HG03025 (cell line): ENCODE measurements at regions not wholly inside any gene's neighbourhood (a gene's known extent, or its start where the extent isn't known, plus 50 kb on each side); places are given as distances from the start of the nearest gene placed in this dataset.
A peak's percentile ranks its signal among the peaks of the same experiment; 100 is the strongest.

Experiments
- ATAC-seq: cut with Tn5 transposase; IDR thresholded peaks from one replicate; pipeline ENCODE4 v1.9.1; 2021; ENCODE audit warnings: mild to moderate bottlenecking, moderate library complexity; ENCODE audit not compliant: unreplicated experiment, low FRiP score

DNA sequence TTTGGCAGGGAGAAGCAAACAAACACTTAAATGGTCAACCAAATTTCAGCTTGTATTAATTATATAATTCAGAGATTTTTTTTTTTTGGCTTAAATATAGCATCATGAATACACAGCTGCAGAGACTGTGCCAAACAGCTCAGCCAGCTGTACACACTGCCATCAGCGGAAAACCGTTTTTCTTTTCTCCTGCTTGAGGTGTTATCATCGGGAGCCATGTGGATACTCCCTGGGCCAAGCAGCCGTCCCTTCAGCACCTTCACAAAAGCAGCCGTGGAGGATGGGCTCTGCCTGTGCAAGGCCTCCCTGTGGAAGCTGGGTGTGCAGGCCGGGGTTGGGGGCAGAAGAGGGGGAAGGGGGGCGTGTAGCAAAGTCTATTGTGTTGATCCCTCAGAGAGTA lies 85.0 kb downstream of the NUF2 start:
- no peak for ATAC-seq

DNA sequence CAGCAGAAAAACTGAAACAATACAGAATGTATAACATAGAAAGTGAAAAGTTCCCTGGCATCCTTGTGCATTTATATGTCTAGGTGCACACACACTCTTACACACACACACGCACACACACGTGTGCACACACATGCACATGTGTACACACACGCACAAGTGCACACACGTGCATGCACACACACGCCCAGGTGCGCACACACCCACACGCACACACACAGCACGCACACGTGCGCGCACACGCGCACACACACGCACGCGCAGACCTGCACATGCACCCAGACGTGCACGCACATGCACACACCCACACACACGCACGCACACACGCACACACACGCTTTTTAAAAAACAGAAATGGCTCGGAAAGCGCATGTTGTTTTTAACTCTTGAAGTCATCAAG lies 86.5 kb downstream of the NUF2 start:
- ATAC-seq = no peak

DNA sequence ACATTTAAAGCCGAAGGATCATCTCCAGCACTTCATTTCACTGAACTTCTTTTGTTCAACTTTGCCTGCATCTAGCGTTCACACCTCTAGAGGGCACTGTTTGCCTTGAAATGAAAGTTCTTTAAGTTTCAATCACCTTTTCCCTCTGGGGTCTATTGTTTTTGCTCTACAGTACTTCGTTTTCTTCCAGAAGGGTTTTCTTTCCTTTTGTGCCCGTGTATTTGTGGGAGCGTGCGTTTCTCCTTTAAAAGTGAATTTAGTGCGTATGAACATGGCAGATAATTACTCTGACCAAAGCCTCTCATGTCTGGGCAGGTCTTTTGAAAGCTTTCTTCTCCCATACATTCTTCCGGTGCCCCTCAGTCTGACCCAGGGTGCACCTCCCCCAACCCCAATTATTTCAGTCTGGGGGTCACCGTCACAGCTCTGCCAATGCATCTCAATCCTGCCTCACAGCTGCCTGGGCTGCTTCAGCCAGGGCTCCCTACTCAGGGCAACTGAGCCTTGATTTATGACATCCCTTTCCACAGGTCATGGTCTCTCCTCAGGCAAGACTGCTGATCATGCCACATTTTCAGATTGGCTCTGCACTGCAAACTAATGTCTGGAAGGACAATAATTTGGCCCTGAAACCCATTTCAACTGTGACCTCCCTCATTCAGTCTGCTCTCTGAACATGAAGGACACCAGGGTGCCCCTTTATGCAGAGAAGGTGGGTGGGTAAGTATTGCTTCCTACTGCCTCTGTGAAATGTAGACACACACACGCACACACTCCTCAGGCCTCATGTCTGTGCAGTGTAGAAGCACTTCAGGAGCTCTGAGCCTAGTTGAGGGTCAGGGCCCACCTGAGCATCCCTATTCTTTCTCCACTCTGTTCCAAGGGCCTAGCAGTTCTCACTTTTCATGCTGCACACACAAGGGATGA lies 88.6 kb downstream of the NUF2 start:
- ATAC-seq = no peak

DNA sequence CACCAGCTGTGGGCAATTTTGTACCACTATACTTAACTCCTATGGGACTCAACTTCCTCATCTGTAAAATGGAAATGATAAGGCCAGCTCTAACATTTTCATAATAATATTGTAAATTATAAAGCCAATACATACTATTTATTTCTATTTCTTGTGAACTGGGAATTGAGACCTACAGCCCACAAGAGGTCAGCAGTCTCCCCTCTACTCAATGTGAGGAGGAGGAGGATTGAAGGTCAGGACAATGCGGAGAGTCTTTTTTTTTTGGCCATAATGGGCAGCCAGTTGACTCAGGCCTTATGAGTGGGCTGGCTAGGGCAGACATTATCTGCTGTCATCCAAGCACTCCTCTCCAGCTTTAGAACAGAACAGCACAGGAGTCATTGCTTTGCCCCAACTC lies 90.5 kb downstream of the NUF2 start:
- no peak for ATAC-seq

DNA sequence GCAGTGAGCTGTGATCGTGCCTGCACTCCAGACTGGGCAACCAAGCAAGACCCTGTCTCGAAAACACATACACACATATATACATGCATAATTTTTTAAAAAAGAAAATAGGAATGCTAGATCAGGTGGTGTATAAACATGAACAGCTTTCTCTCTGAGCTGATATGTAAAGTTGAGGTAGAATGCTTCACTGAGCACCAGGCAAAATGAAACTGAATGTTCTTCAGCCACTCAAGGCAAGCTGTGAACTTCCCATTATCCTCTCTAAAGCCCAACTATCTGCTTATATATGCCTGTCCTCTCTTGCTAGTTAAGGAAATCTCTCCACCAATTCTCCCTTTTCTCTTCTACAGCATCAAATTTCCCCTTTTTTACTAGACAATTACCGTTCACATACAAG lies 93.0 kb downstream of the NUF2 start:
- ATAC-seq = peak; percentile 81

DNA sequence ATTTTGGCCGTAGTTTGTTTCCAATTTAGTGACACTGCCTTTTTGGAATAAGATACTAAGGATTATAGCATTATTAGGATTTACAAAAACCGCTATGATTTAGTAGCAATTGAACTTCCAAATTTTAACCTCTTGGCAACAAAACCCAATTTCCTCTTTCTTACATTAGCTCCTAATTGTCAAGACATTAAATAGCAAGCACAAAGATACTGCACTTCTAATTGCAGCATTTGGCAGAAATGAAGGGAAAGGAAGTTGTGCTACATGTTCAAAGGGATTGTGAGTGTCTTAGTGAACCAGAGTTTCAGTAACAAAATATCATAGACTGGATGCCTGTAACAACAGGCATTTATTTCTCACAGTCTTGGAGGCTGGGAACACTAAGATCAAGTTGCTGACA lies 99.9 kb downstream of the NUF2 start:
- ATAC-seq = no peak

DNA sequence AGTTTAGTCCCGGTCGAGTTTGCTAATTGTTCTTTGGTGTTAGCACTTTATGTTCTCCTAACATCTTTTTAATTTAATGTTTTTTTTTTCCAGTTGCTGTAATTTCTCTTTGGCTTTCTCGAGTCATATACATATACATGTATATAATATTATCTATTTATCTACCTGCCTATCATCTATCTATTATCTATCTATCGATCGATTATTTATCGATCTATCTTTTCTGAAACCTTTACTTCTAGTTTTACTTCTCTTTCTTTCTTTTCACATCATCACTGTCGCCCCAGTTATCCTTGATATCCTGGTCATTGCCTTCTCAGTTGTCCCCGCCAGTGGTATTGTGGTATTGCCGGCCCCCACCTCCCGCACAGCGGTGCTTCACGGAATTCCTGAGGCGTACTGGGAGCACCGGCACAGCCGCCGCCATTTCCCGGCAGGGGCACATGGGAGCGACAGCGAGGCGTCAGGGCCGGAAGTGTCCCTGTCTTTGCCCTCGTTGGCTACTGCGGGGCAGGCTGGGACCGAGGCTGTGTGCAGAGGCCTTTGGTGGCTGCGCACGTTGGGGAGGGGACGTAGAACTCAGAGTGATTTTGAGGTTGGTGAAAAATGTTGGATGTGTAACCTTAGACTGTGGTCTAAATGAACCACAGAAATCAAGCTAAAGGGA lies 101.1 kb downstream of the NUF2 start:
- ATAC-seq = no peak

DNA sequence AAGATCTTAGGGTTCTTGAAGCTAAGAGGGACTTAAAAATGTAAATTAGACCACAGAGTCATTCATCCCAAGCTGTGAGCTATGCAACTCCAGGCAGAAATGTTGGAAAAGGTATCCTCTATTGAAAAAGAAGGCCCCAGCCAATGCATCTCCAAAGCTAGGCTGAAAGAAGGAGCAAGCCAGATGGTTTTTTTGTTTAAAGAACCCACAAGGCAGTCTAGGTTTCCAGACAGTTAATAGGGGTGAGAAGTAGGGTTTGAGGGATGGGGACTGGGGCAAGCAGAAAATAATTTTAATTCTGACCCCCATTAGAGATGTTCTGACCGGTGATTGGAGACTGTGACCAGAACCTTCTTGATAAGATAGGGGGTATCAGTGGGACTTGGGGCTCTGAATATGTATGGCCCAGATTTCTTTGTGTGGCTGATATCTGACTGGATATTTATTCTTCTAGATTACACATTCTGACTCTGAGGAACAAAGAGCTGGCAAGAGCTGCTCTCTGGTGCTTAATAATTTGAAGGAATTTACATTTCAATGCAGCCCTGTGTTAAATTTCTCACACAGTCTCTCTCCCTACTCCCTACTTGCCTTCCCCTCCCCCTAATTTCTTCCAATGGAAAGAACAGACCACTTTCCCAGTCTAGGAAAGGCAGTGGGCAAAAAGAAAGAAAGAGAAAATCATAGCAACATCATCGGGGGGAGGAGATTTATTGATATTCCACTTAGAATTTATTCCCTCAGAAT lies 104.9 kb downstream of the NUF2 start:
- no peak for ATAC-seq

DNA sequence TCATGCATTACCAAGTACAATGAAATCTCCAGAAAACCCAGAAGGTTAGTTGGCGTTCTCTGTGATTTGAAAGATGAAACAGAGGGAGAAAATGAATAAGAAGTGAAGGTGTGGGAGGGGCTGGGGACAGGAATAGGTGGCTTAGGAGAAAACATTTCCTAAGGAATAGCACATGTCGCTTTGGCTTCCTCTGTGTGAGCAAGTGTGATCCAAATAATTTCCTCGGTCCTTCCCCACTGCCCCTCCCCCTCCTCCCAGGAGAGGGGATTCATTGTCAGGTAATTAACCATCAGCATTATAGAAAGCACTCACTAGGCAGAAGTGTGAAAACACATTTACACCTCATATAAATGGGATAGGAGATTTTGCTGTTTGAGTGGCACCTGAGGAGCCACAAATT lies 105.5 kb downstream of the NUF2 start:
- ATAC-seq = no peak

DNA sequence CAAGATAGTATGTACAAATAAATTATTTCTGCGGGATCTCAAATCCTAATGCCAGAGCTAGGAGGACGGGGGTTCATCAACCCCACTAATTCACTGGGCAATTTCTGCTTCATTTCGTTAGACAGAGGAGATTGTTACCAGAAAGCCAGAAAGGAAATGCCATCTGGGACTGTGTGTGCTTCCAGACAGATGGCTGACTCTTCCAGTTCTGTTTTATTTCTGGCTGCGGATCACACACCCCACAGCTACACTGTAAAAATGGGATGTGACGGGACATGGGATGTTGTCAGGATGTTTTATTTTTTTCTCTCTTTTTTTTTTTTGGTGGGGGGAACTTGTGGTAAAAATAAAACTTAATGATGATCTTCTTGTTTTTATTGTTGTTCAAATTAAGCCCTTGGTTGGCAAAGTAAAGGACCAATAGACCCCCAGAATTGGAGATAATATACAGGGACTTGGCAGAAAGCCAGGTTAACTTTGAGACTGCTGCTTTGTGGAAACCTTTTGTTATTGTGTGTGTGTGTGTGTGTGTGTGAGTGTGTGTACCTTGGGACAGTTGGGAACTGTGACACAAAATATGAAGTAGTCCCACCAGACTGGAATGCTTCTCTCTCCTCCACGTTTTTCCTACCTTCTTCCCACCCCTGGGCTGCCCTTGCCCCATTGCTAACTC lies 114.5 kb downstream of the NUF2 start:
- ATAC-seq = no peak

DNA sequence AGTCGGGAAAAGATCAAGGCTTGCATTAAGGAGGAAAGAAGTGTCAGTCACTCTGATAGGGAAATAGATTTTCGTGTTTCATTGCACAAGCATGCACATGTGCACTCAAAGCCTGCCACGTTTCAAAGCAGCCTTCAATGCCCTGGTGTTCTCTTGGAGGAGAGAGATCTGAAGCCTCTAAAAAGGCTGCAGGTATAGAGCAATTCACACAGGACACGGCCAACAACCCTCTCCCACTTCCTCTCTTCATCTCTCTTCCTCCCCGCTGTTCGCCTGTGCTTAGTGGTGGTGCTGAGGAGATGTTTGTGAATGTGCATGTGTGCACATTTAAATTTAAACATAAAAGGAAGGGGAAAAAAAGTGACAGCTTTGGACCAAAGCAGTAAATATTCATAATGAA lies 117.7 kb downstream of the NUF2 start:
- no peak for ATAC-seq

DNA sequence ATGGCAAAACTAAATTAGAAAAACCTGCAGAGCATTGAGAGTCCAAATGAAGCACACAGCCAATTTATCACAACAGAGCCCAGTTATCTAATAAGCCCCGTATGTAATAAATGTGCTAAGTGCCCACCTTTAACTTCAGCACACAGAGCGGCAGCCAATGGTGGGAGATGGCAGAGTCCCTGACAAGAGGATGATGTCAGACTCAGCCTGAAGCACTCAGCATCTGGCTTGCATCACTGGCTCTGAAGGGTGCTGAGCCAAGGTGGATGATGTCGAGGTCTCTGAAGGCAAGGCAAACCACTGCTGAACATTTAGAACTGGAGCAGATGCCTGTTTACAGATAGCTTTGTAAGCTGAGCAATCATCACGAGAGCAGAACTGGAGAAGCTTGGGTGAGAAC lies 118.3 kb downstream of the NUF2 start:
- no peak for ATAC-seq

DNA sequence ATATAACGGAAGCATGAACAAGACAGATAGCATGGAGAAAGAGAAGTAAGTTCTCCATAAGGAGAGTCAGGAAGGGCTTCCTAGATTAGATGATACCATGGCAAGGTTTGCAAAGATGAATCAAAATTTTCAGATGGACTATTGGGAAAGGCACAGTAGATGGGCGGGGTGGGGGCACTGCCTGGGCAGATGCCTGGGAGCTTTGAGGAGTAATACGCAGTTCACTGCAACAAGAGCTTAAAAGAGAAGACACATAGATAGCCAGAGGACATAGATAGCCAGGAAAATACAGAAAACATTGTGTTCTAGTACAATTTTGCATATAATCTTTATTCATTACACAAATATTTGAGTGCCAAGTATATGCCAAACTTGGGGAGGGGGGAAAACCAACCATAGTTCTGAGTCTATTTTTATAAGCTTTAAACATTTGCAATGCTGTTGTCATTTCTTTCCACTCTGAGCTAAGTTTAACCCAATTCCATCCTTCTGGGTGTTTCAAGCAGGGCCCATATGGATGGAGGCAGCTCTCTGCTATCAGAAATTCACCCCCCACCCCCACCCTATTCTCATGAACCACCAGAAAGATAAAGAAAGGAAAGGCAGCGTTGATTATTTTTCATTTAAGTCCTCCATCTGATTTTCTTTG lies 120.6 kb downstream of the NUF2 start:
- no peak for ATAC-seq

DNA sequence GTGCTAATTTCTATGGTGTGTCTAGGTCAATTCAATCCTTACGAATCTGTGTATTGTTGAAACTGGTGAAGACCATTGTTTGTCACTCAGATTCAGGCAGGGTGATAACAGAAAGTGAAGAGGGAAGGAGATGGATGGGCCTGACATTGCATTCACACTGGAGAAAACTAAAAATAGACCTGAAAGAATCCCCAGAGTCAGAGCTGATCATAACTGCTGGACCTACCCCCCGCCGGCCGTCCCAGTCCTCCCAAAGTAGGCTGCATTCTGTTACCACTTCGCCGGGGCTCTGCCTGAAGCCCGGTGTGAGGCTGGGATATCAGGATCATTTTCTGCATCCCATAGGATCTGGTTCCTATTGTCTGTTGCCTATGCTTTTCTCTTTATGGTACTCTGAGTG lies 121.1 kb downstream of the NUF2 start:
- no peak for ATAC-seq

DNA sequence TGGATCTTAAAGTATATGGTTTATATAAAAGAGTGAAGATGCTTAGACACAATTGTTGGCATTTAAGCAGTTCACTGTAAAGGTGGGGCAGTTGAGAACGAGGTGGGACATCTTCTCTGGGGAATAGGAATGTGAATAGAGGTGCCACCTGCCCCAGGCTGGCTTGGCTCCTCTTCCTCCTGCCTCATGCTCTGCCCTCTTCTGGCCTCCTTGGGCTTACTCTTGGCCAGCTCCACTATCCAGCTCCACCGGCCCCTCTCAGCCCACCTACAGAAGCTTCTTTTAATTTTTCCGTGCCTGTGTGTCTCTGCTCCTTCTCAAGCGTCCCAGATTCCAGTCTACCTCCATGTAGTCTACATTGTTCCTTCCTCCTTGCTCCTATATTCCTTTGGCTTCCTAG lies 122.1 kb downstream of the NUF2 start:
- no peak for ATAC-seq

DNA sequence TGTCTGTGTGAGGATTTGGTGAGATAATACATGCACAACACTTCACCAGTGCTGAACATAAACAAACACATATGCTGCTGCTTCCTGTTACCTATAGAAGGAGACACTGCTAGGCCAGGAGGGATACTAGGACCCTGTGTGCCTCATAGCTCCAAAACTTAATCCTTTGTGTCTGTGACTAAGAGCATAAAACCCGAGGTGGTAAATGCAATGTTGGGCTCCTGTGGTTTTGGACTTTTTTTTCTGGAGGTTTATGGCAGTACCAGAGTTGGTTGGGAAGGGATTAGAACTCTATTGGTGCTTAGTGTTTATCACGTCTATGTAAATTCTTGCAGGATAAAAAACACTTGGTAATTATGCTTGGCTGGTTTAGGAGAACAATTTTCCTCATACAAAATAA lies 122.9 kb downstream of the NUF2 start:
- ATAC-seq = no peak

DNA sequence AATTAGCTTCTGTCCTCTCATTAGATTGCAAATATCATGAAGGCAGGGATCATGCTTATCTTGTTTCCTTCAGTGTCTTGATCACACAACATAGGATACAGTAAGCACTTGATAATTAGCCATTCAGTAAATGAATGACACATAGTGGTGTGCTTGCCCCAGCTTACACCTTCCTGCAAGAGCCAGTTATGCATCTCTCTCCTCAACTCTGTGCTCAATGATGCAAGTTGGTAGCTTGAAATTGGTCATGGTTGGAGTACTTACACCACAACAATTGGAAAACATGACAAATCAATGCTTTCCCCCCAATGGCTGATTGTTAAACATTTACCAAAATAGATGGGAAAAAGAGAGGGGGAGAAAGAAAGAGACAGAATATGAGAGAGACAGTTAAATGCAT lies 129.2 kb downstream of the NUF2 start:
- no peak for ATAC-seq

DNA sequence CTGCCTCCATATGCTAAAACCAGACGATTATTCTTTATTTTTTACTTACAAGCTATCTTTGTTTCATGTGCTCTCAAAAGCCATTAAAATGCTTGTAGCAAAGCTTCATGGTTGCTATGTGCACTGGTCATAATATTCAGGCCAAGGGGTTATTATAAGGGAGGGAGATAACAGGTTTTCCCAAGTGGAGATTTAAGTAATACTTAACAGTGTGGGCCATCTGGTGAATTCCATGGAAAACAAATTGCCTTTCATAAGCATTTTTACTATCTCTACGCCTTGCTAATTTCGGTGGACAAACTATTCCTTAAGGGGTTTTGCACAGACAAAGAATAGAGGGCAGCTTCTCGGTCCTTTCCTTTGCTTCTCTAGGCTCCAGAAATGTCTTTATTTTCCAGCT lies 137.8 kb downstream of the NUF2 start:
- ATAC-seq = no peak

DNA sequence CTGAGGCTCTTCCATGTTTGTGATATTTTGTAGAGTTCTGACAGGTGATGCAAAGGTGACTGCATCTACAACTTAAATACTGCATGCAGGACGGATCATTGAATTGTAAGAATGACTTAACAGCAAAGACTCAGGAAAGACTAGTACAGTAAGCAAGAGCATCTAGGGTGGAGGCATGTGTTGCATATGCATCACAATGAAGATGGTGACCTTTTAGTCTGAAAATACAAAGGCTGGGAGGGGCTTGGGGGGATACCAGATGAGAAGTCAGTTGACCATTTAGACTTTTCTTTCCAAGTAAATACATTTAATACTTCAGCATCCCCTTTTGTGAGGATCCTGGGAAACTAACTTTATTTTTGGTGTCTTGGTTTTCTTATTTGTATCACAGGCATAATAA lies 145.5 kb downstream of the NUF2 start:
- no peak for ATAC-seq
